GM10266 (cell line): ENCODE measurements at regions not wholly inside any gene's neighbourhood (a gene's known extent, or its start where the extent isn't known, plus 50 kb on each side); places are given as distances from the start of the nearest gene placed in this dataset.

Source experiments
- DNase-seq: peaks from one replicate; pipeline ENCODE4 v3.0.0; 2012; ENCODE audit errors: extremely low spot score
- CTCF ChIP-seq: IDR thresholded peaks from 2 replicates; pipeline ENCODE4 v1.5.1; 2012; ENCODE audit warnings: mild to moderate bottlenecking, low read depth; ENCODE audit not compliant: control insufficient read depth, insufficient read depth; ENCODE audit errors: missing control alignments

- DNase-seq = no peak
- TF ChIP-seq CTCF = no peak
These were observed 148.2 kb downstream of the RAP2A start for GRCh38 chr13:97582170-97582569.

GRCh38 chr13:97583907-97584497 is 150.0 kb downstream of the RAP2A start:
- TF ChIP-seq CTCF = no peak
- no peak for DNase-seq

GRCh38 chr13:97586941-97587340 is 153.0 kb downstream of the RAP2A start:
- DNase-seq = no peak
- TF ChIP-seq CTCF = no peak

- no peak for DNase-seq
- TF ChIP-seq CTCF = no peak
These were observed 155.0 kb downstream of the RAP2A start for GRCh38 chr13:97588993-97589392.

- DNase-seq = no peak
- no peak for TF ChIP-seq CTCF
These were observed 166.6 kb downstream of the RAP2A start for GRCh38 chr13:97600458-97601075.

- TF ChIP-seq CTCF = no peak
- no peak for DNase-seq
These were observed 181.3 kb downstream of the RAP2A start for GRCh38 chr13:97615266-97615665.

GRCh38 chr13:97616385-97616784 is 182.4 kb downstream of the RAP2A start:
- TF ChIP-seq CTCF = no peak

More at GRCh38 chr13:97616385-97616784, 182.4 kb downstream of the RAP2A start:
- no peak for DNase-seq
